AG10803 (cell line): ENCODE measurements at regions not wholly inside any gene's neighbourhood (a gene's known extent, or its start where the extent isn't known, plus 50 kb on each side); places are given as distances from the start of the nearest gene placed in this dataset.

ENCODE experiments used
- DNase-seq: peaks from one replicate; pipeline ENCODE4 v3.0.0; 2010; ENCODE audit warnings: low read depth
- H3K4me3 ChIP-seq: 2 replicates; pipeline ENCODE4 v1.5.1; 2011; ENCODE audit warnings: mild to moderate bottlenecking, low read length, control low read depth
- TF ChIP-seq, protein P1 (sequence below): conservative IDR thresholded peaks from 2 replicates; pipeline ENCODE4 v1.5.1; 2011; ENCODE audit warnings: mild to moderate bottlenecking, low read length, control low read depth, inconsistent platforms

DNA sequence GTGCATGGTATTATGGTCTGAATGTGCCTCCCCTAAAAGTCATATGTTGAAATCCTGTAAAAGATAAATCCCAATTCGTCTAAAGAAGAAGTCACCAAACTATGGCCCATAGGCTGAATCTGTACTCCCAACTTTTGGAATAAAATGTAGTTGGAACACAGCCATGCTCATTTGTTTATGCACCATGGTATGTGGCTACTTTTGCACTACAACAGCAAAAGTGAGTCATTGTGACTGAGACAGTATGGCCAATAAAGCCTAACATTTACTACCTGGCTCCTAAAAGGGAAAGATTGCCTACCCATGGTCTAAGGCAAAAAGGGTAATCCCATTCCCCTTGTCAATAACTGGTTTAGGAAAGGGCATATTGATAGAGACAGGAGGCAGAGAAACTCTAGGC is 101.8 kb downstream of the LRIG3 start:
- TF ChIP-seq, protein P1, sequence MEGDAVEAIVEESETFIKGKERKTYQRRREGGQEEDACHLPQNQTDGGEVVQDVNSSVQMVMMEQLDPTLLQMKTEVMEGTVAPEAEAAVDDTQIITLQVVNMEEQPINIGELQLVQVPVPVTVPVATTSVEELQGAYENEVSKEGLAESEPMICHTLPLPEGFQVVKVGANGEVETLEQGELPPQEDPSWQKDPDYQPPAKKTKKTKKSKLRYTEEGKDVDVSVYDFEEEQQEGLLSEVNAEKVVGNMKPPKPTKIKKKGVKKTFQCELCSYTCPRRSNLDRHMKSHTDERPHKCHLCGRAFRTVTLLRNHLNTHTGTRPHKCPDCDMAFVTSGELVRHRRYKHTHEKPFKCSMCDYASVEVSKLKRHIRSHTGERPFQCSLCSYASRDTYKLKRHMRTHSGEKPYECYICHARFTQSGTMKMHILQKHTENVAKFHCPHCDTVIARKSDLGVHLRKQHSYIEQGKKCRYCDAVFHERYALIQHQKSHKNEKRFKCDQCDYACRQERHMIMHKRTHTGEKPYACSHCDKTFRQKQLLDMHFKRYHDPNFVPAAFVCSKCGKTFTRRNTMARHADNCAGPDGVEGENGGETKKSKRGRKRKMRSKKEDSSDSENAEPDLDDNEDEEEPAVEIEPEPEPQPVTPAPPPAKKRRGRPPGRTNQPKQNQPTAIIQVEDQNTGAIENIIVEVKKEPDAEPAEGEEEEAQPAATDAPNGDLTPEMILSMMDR, result no peak
- no peak overlapping the region for H3K4me3 ChIP-seq
- DNase-seq, result no peak

DNA sequence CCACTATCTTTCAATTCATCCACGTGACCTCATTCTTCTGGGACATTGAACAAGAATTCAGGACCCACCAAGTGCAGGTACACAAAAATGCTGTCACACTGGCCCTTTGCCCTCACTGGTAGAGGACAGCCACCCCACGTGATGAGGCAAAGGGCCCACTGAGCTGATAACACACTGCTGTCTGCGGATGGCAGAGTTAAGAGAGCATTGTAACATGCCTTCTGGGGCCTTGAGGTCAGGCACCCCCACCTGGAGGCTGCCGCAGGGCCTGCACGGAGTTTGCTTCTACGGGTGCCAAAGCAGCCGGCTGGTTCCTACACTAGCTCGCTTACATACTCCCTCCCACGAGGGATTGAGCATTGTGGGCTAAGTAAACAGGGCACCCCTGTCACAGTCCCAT is 101.0 kb downstream of the LRIG3 start:
- TF ChIP-seq, protein P1, result no peak
- DNase-seq, result no peak
- no peak overlapping the region for H3K4me3 ChIP-seq

- no peak overlapping the region for H3K4me3 ChIP-seq
- DNase-seq, result no peak
- TF ChIP-seq, protein P1, result no peak
Observed at GRCh38 chr12:58819985-58820384, 100.3 kb downstream of the LRIG3 start.
